ENCODE measurements at regions not wholly inside any gene's neighbourhood (a gene's known extent, or its start where the extent isn't known, plus 50 kb on each side); places are given as distances from the start of the nearest gene placed in this dataset.

- no peak for DNase-seq (ENCODE audit: extremely low read depth, low read depth)
Measured at GRCh38 chr2:236404346-236404745, 140.1 kb upstream of the ASB18 start.

GRCh38 chr2:236405357-236405756 lies 141.2 kb upstream of the ASB18 start:
- no peak for DNase-seq (ENCODE audit: extremely low read depth, low read depth)

- no peak for DNase-seq (ENCODE audit: extremely low read depth, low read depth)
Measured at GRCh38 chr2:236408090-236408489, 143.9 kb upstream of the ASB18 start.

GRCh38 chr2:236408786-236409185 lies 144.6 kb upstream of the ASB18 start:
- DNase-seq (ENCODE audit: extremely low read depth, low read depth) = no peak

- no peak for DNase-seq (ENCODE audit: extremely low read depth, low read depth)
Measured at GRCh38 chr2:236415684-236416444, 151.7 kb upstream of the ASB18 start.

GRCh38 chr2:236417150-236417549 lies 152.5 kb upstream of the ACKR3 start:
- DNase-seq (ENCODE audit: extremely low read depth, low read depth) = no peak

GRCh38 chr2:236430584-236430983 lies 139.0 kb upstream of the ACKR3 start:
- no peak for DNase-seq (ENCODE audit: extremely low read depth, low read depth)

GRCh38 chr2:236434593-236434992 lies 135.0 kb upstream of the ACKR3 start:
- DNase-seq (ENCODE audit: extremely low read depth, low read depth) = no peak

GRCh38 chr2:236440110-236440881 lies 129.3 kb upstream of the ACKR3 start:
- DNase-seq (ENCODE audit: extremely low read depth, low read depth) = no peak

- DNase-seq (ENCODE audit: extremely low read depth, low read depth) = no peak
Measured at GRCh38 chr2:236444187-236444586, 125.4 kb upstream of the ACKR3 start.

- DNase-seq (ENCODE audit: extremely low read depth, low read depth) = no peak
Measured at GRCh38 chr2:236445678-236446077, 123.9 kb upstream of the ACKR3 start.

- no peak for DNase-seq (ENCODE audit: extremely low read depth, low read depth)
Measured at GRCh38 chr2:236446521-236446920, 123.1 kb upstream of the ACKR3 start.

GRCh38 chr2:236449167-236449761 lies 120.4 kb upstream of the ACKR3 start:
- DNase-seq (ENCODE audit: extremely low read depth, low read depth) = no peak

- DNase-seq (ENCODE audit: extremely low read depth, low read depth) = no peak
Measured at GRCh38 chr2:236452238-236452637, 117.4 kb upstream of the ACKR3 start.

- no peak for DNase-seq (ENCODE audit: extremely low read depth, low read depth)
Measured at GRCh38 chr2:236454076-236454475, 115.5 kb upstream of the ACKR3 start.

GRCh38 chr2:236459393-236459792 lies 110.2 kb upstream of the ACKR3 start:
- no peak for DNase-seq (ENCODE audit: extremely low read depth, low read depth)

- no peak for DNase-seq (ENCODE audit: extremely low read depth, low read depth)
Measured at GRCh38 chr2:236464140-236464539, 105.5 kb upstream of the ACKR3 start.

- DNase-seq (ENCODE audit: extremely low read depth, low read depth) = no peak
Measured at GRCh38 chr2:236472720-236473495, 96.7 kb upstream of the ACKR3 start.

GRCh38 chr2:236473691-236474090 lies 95.9 kb upstream of the ACKR3 start:
- no peak for DNase-seq (ENCODE audit: extremely low read depth, low read depth)

GRCh38 chr2:236479814-236480213 lies 89.8 kb upstream of the ACKR3 start:
- DNase-seq (ENCODE audit: extremely low read depth, low read depth) = no peak

- no peak for DNase-seq (ENCODE audit: extremely low read depth, low read depth)
Measured at GRCh38 chr2:236483102-236483501, 86.5 kb upstream of the ACKR3 start.

Measured in NCI-H460 (cell line).